ENCODE measurements at regions not wholly inside any gene's neighbourhood (a gene's known extent, or its start where the extent isn't known, plus 50 kb on each side); places are given as distances from the start of the nearest gene placed in this dataset.

DNA sequence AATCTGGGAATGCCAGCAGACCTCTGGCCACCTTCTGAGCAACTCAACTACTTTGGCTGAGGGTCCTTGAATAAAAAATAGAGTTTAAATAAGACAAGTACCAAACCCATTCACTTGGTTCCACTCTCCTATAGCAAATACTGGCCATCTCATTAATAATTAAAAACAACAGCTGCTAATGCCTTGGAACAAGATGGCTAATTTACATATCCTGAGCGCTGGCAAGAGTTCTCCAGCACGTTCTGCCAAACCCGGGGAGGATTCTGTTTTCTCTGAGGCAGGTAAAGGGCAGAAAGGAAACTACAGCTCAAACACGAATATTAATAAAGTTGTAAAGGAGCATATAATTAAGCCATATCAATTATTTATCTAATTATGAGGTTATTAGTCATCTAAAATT is 1123.7 kb downstream of the TDRD15 start:
- TF ChIP-seq POLR2AphosphoS5 (IDR thresholded peaks at IDR 0.05; ENCODE audit: borderline replicate concordance, low read depth, low read length) (no peak), FOXP2 (optimal IDR thresholded peaks at IDR 0.05; ENCODE audit: control extremely low read depth, extremely low read length, insufficient read depth) (no peak)

Data from SK-N-MC (cell line).